Stomach (tissue), 8 donors: ENCODE measurements at regions not wholly inside any gene's neighbourhood (a gene's known extent, or its start where the extent isn't known, plus 50 kb on each side); places are given as distances from the start of the nearest gene placed in this dataset.

ENCODE experiments used
- DNase-seq, 2 donors: peaks; one replicate each; pipeline versions ENCODE4 v3.0.0 to v3.0.0-alpha.2; 2013 to 2019
- H3K27ac ChIP-seq, 5 donors: fragments of 200-600 bp in 4 of 5; sonication (generic) in 4 of 5; one replicate each; pipeline ENCODE4 v1.5.1; 2013 to 2019; ENCODE audit warnings: mild to moderate bottlenecking in 1 of 5, moderate library complexity in 1 of 5
- H3K27me3 ChIP-seq, 3 donors: fragments of 200-600 bp; sonication (generic); one replicate each; pipeline ENCODE4 v1.5.1; 2017 to 2019; ENCODE audit warnings: mixed run types in 1 of 3
- H3K36me3 ChIP-seq, 4 donors: fragments of 200-600 bp; sonication (generic); 1 replicate in 3 of 4; 2 replicates in 1 of 4; pipeline ENCODE4 v1.5.1; 2016 to 2019
- H3K4me1 ChIP-seq, 4 donors: fragments of 200-600 bp; sonication (generic); one replicate each; pipeline ENCODE4 v1.5.1; 2016 to 2019
- H3K4me3 ChIP-seq, 4 donors: fragments of 200-600 bp; sonication (generic) in 3 of 4; one replicate each; pipeline ENCODE4 v1.5.1; 2016 to 2019; ENCODE audit warnings: mild to moderate bottlenecking in 1 of 4
- H3K9me3 ChIP-seq, 4 donors: fragments of 200-600 bp; sonication (generic); one replicate each; pipeline ENCODE4 v1.5.1; 2016 to 2019
- EP300 ChIP-seq: sonication (generic); formaldehyde crosslinking; IDR thresholded peaks from one replicate; pipeline ENCODE4 v1.6.1; 2017; ENCODE audit warnings: antibody characterized with exemption
- POLR2A ChIP-seq, 4 donors: fragments of 450-650 bp; IDR thresholded peaks; one replicate each; pipeline ENCODE4 v1.6.1; 2016; ENCODE audit warnings: antibody characterized with exemption in 4 of 4, control low read depth in 2 of 4, mild to moderate bottlenecking in 1 of 4, moderate library complexity in 1 of 4
- POLR2AphosphoS5 ChIP-seq, 3 donors: sonication (generic); formaldehyde crosslinking; IDR thresholded peaks; one replicate each; pipeline ENCODE4 v1.6.1; 2016; ENCODE audit warnings: antibody characterized with exemption in 3 of 3
- WGBS, 5 donors: extraction: QIAGEN DNeasy Blood & Tissue Kit in 3 of 5; methylation state at CpG; one replicate each; pipeline versions ENCODE4 v1.1.5 to v1.1.7; 2013 to 2018; 5-methylcytosine and 5-hydroxymethylcytosine counted together
- intact Hi-C: fragments of 100-400 bp; cut with DNase I; formaldehyde crosslinking; loops from one replicate; pipeline ENCODE4 v1.15.1; 2023; ENCODE audit warnings: low total_unique reads
- TF ChIP-seq, protein P1 (sequence below), 7 experiments: fragments of 450-650 bp in 4 of 7; fragments of 200-600 bp in 3 of 7; sonication (generic) in 3 of 7; IDR thresholded peaks; one replicate each; pipeline ENCODE4 v1.5.1; 2016 to 2019; ENCODE audit warnings: antibody characterized with exemption in 7 of 7, control low read depth in 2 of 7, mild to moderate bottlenecking in 1 of 7
- donor health status: healthy with polysubstance abuse.
- donor health status: Bipolar disorder and iron deficiency.
- donor health status: healthy.

DNA sequence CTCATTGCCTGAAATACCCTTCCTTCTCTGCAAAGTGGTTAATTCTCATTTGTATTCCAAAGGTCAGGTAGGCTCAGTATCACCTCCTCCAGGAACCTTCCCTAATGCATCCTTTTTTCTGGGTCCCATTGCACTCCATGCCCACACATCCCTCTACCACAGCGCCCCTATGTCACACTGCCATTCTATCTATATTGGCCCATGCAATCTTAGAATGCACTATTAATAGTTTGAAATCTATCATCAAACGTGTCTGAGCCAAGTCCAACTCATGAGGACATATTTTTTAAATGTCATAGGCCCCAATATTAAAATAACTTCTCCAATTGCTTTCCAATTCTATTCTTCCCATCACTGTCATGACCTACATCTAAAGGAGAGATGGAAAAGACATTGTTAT, 495.1 kb downstream of the SOX6 start:
- Histone ChIP-seq H3K27ac (no peak overlapping the region), H3K9me3 (no peaks in the 10 kb centered on the region), H3K36me3 (no peaks in the 10 kb centered on the region), H3K27me3 (no peaks in the 10 kb centered on the region), H3K4me1 (no peaks in the 10 kb centered on the region), H3K4me3 (no peak overlapping the region)
- no peak for DNase-seq
- intact Hi-C loops, result no loop called here
- TF ChIP-seq POLR2A (IDR thresholded peaks at IDR 0.05), result no peak
- TF ChIP-seq, protein P1, sequence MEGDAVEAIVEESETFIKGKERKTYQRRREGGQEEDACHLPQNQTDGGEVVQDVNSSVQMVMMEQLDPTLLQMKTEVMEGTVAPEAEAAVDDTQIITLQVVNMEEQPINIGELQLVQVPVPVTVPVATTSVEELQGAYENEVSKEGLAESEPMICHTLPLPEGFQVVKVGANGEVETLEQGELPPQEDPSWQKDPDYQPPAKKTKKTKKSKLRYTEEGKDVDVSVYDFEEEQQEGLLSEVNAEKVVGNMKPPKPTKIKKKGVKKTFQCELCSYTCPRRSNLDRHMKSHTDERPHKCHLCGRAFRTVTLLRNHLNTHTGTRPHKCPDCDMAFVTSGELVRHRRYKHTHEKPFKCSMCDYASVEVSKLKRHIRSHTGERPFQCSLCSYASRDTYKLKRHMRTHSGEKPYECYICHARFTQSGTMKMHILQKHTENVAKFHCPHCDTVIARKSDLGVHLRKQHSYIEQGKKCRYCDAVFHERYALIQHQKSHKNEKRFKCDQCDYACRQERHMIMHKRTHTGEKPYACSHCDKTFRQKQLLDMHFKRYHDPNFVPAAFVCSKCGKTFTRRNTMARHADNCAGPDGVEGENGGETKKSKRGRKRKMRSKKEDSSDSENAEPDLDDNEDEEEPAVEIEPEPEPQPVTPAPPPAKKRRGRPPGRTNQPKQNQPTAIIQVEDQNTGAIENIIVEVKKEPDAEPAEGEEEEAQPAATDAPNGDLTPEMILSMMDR (IDR thresholded peaks at IDR 0.05), result no peak
- TF ChIP-seq EP300, result no peak
- TF ChIP-seq POLR2AphosphoS5 (IDR thresholded peaks at IDR 0.05), result no peak
- WGBS, 5 donors, result 73 to 90% (median 82%) methylated on average over 2 of the region's 2 CpGs

DNA sequence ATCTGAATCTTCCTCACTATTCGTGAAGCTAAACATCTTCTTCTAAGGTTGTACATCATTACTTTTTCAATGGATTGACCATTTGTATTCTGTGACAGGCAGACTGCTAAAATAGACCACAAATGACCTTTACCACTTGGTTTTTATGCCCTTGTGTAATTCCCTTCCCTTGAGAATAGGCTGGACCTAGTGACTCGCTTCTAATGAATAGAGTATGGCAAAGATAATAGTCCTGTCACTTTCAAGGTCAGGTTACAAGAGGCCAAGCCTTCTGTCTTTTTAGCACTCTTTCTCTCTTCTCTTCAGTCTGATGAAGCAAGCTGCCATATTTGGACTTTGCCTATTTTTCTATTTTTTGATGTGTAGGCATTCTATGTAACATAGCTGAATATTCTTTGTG, 492.9 kb downstream of the SOX6 start:
- no peak overlapping the region for H3K4me3 ChIP-seq
- DNase-seq, result no peak
- no peaks in the 10 kb centered on the region for H3K27me3 ChIP-seq
- H3K27ac ChIP-seq, result no peak overlapping the region
- 70 to 85% (median 82%) methylated on average over 2 of the region's 2 CpGs for WGBS, 5 donors
- H3K9me3 ChIP-seq, result no peaks in the 10 kb centered on the region
- intact Hi-C loops, result no loop called here
- H3K36me3 ChIP-seq, result no peaks in the 10 kb centered on the region
- TF ChIP-seq, protein P1 (IDR thresholded peaks at IDR 0.05), result no peak
- TF ChIP-seq EP300 (no peak), POLR2A (IDR thresholded peaks at IDR 0.05) (no peak)
- no peaks in the 10 kb centered on the region for H3K4me1 ChIP-seq

DNA sequence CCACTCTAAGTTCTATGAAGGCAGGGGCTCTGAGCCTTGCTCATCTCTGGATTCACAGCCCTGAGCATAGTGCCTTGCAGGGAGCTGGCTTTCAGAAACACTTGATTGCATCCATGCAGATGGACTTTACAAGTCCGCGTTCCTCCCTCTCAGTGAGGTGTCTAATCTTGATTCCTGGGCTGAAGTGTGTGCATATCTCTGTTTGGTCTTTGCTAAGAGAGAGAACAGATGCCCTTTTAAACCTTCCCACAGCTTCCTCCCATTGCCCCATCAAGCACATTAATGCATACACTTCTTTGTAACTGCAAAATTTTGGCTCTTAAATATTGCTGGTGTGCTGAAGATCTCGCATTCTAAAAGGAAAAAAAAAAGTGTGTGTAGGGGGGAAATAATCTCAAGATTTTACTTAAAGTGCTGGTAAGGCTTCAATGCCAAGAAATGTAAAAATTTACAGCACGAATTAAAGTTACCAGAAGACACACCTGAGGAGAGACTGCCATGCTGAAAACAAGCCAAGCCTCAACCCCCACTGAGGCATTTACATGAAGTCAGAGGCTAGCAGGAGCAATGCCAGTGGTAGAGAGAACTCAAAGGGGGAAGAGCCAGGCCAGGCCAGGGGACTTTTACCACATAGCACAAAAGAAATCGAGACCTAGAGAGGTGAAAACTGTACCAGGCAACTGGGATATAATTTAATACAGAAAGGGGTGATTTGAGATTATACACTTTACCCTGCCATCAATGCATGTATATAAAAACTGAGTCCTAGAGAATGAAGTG, 492.1 kb downstream of the SOX6 start:
- Histone ChIP-seq H3K4me1 (no peaks in the 10 kb centered on the region), H3K4me3 (no peak overlapping the region), H3K36me3 (no peaks in the 10 kb centered on the region), H3K27ac (no peak overlapping the region), H3K27me3 (no peaks in the 10 kb centered on the region), H3K9me3 (no peaks in the 10 kb centered on the region)
- no peak for DNase-seq
- TF ChIP-seq POLR2AphosphoS5 (IDR thresholded peaks at IDR 0.05) (no peak), POLR2A (IDR thresholded peaks at IDR 0.05) (no peak), EP300 (no peak)
- TF ChIP-seq, protein P1 (IDR thresholded peaks at IDR 0.05), result no peak
- WGBS, 5 donors, result 73 to 85% (median 82%) methylated on average over 5 of the region's 5 CpGs
- intact Hi-C loops, result no loop called here

DNA sequence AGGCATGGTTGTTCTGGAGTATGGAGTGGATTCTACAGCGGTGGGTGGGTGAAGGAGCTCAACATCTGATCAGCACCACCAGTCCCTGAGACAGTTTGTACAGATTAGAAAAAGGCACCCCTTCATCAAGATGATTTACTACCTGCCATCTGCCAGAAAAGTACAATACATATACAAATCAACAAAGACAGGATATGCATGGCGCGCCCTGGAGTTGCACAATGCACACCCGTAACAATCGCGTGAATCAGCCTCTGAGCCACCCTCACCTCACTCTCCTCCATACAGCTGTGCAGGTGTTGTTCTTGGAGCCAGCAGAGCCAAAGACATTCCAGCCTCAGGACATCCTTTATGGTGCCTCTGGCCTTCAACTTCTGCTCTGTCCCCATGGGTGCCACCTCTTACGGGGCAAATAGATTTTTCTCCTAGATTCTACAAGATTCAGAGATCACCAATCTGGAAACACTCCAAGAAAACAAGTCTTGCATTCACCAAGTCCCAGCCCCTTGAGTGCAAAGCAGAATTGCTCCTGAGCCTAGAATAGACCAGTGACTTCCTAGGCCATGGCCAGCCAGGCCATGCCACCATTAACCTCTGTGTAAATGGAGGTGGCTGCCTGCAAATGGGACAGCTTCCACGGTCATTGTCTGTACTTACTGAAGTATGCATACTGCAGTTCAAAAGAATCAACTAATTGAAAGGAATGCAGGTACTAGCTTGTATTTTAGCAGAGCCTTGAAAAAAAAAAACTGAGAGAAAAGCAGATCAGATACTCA, 490.9 kb downstream of the SOX6 start:
- DNase-seq, result no peak
- Histone ChIP-seq H3K4me3 (no peak overlapping the region), H3K27me3 (no peaks in the 10 kb centered on the region), H3K9me3 (no peaks in the 10 kb centered on the region), H3K36me3 (no peaks in the 10 kb centered on the region), H3K4me1 (no peaks in the 10 kb centered on the region), H3K27ac (no peak overlapping the region)
- no peak for TF ChIP-seq POLR2AphosphoS5 (IDR thresholded peaks at IDR 0.05)
- TF ChIP-seq, protein P1 (IDR thresholded peaks at IDR 0.05), result no peak
- intact Hi-C loops, result no loop called here
- WGBS, 5 donors, result 82 to 96% (median 92%) methylated on average over 8 of the region's 8 CpGs
